A673 (cell line): ENCODE measurements at regions not wholly inside any gene's neighbourhood (a gene's known extent, or its start where the extent isn't known, plus 50 kb on each side); places are given as distances from the start of the nearest gene placed in this dataset.

Experiments used
- CTCF ChIP-seq: fragments of 300-800, 200-600 bp; sonication (generic); conservative IDR thresholded peaks from 2 replicates; pipeline ENCODE4 v1.5.1; 2017; ENCODE audit warnings: low read depth, mild to moderate bottlenecking, antibody characterized with exemption, low read length, moderate library complexity, mixed read lengths
- EZH2 ChIP-seq: fragments of 200-600 bp; sonication (generic); IDR thresholded peaks from 2 replicates; pipeline ENCODE4 v1.6.1; 2017; ENCODE audit warnings: borderline replicate concordance, low read depth, mild to moderate bottlenecking, mixed read lengths, antibody characterized with exemption, low read length; ENCODE audit not compliant: poor library complexity, severe bottlenecking

- no peak for TF ChIP-seq CTCF
- TF ChIP-seq EZH2, result no peak
Observed at GRCh38 chr7:21299766-21300165, 128.1 kb upstream of the SP4 start.
